ENCODE measurements at regions not wholly inside any gene's neighbourhood (a gene's known extent, or its start where the extent isn't known, plus 50 kb on each side); places are given as distances from the start of the nearest gene placed in this dataset.

GRCh38 chr19:57053401-57053800, 66.4 kb upstream of the USP29 start:
- TF ChIP-seq GABPA (IDR thresholded peaks at IDR 0.05; ENCODE audit: low read depth) (no peak), CTCF (IDR thresholded peaks at IDR 0.05; ENCODE audit: insufficient read depth, low read length) (no peak), SPI1 (IDR thresholded peaks at IDR 0.05; ENCODE audit: borderline replicate concordance, low read depth) (no peak), REST (IDR thresholded peaks at IDR 0.05; ENCODE audit: insufficient replicate concordance, low read depth) (no peak), POLR2AphosphoS5 (IDR thresholded peaks at IDR 0.05; ENCODE audit: low read depth) (no peak)
- Histone ChIP-seq H3K27ac (replicated peaks) (no peak overlapping the region), H3K27me3 (ENCODE audit: insufficient read depth, poor library complexity, severe bottlenecking) (no peaks in the 10 kb centered on the region), H3K4me3 (replicated peaks; ENCODE audit: insufficient read depth, low read length) (no peak overlapping the region)
- no peak for DNase-seq (ENCODE audit: low read depth in 1 of 2, low spot score in 1 of 2)

- DNase-seq (ENCODE audit: low read depth in 1 of 2, low spot score in 1 of 2) = no peak
- no peak overlapping the region for H3K4me3 ChIP-seq (replicated peaks; ENCODE audit: insufficient read depth, low read length)
- TF ChIP-seq POLR2AphosphoS5 (IDR thresholded peaks at IDR 0.05; ENCODE audit: low read depth) (no peak), CTCF (IDR thresholded peaks at IDR 0.05; ENCODE audit: insufficient read depth, low read length) (no peak), REST (IDR thresholded peaks at IDR 0.05; ENCODE audit: insufficient replicate concordance, low read depth) (no peak), GABPA (IDR thresholded peaks at IDR 0.05; ENCODE audit: low read depth) (no peak), SPI1 (IDR thresholded peaks at IDR 0.05; ENCODE audit: borderline replicate concordance, low read depth) (no peak)
- no peaks in the 10 kb centered on the region for H3K27me3 ChIP-seq (ENCODE audit: insufficient read depth, poor library complexity, severe bottlenecking)
- H3K27ac ChIP-seq (replicated peaks) = no peak overlapping the region
These were observed 63.8 kb upstream of the USP29 start for GRCh38 chr19:57055956-57056355.

- no peak for DNase-seq (ENCODE audit: low read depth in 1 of 2, low spot score in 1 of 2)
- TF ChIP-seq REST (IDR thresholded peaks at IDR 0.05; ENCODE audit: insufficient replicate concordance, low read depth) = no peak
- no peak for TF ChIP-seq SPI1 (IDR thresholded peaks at IDR 0.05; ENCODE audit: borderline replicate concordance, low read depth)
- no peak for TF ChIP-seq CTCF (IDR thresholded peaks at IDR 0.05; ENCODE audit: insufficient read depth, low read length)
- TF ChIP-seq GABPA (IDR thresholded peaks at IDR 0.05; ENCODE audit: low read depth) = no peak
- no peak for TF ChIP-seq POLR2AphosphoS5 (IDR thresholded peaks at IDR 0.05; ENCODE audit: low read depth)
- H3K4me3 ChIP-seq (replicated peaks; ENCODE audit: insufficient read depth, low read length) = no peak overlapping the region
These were observed 62.6 kb upstream of the USP29 start for GRCh38 chr19:57057036-57057686.

More at GRCh38 chr19:57057036-57057686, 62.6 kb upstream of the USP29 start:
- no peak overlapping the region for H3K27ac ChIP-seq (replicated peaks)
- no peaks in the 10 kb centered on the region for H3K27me3 ChIP-seq (ENCODE audit: insufficient read depth, poor library complexity, severe bottlenecking)
